HCT116 (cell line): ENCODE measurements at regions not wholly inside any gene's neighbourhood (a gene's known extent, or its start where the extent isn't known, plus 50 kb on each side); places are given as distances from the start of the nearest gene placed in this dataset.
"Not testable (repeated sequence)": the region's sequence is repeated elsewhere in the genome, so short reads cannot be mapped to it uniquely, and the experiment has no call there.

Source experiments
- ATAC-seq: fragments of 200-7000 bp; cut with Tn5 transposase; 2 replicates; pipeline ENCODE4 v1.9.1; 2020; ENCODE audit warnings: mild to moderate bottlenecking, moderate library complexity
- BruUV-seq: library from RNA; stranded (reverse); fragments of 400-500 nt; replicated peaks from 2 replicates; lab custom pipeline; 2021; lab: Mats Ljungman, UMichigan
- CTCF ChIA-PET: fragments of 300-600 bp; sonication (Branson Sonifier 250); formaldehyde crosslinking; loops from one replicate; lab custom pipeline; 2021; ENCODE audit warnings: antibody characterized with exemption; lab: Charles Lee
- POLR2A ChIA-PET: fragments of 300-600, 350-600 bp; sonication (Branson Sonifier 250); formaldehyde crosslinking; loops from one replicate; lab custom pipeline; 2021; ENCODE audit warnings: antibody characterized with exemption; lab: Charles Lee
- RAD21 ChIA-PET, 2 experiments: fragments of 300-600 bp; sonication (Branson Sonifier 250); formaldehyde crosslinking; loops; one replicate each; lab custom pipeline; 2023; ENCODE audit warnings: low total read pairs in 2 of 2; ENCODE audit not compliant: uncharacterized antibody in 2 of 2, unreplicated experiment in 2 of 2, low non-redundant PET in 1 of 2; lab: Charles Lee
- DNase-seq: peaks from one replicate; pipeline ENCODE4 v3.0.0-alpha.2; 2010; ENCODE audit warnings: low read depth, low spot score
- H2AFZ ChIP-seq: fragments of 200-600 bp; shearing (Covaris generic), sonication (generic); 2 replicates; pipeline ENCODE4 v1.6.1; 2017; ENCODE audit warnings: low read depth, mixed run types, mixed read lengths, antibody characterized with exemption, low read length; ENCODE audit not compliant: poor library complexity, severe bottlenecking
- H3K27ac ChIP-seq: 2 replicates; pipeline ENCODE4 v1.5.1; 2012; ENCODE audit warnings: low read depth, low read length
- H3K27me3 ChIP-seq: fragments of 200-600 bp; sonication (generic); 2 replicates; pipeline ENCODE4 v1.6.1; 2016; ENCODE audit warnings: mixed run types, low read length, mixed read lengths; ENCODE audit not compliant: insufficient read depth
- H3K36me3 ChIP-seq, 2 experiments: fragments of 200-500 bp in 1 of 2; fragments of 200-600 bp in 1 of 2; sonication (Bioruptor generic) in 1 of 2; sonication (generic) in 1 of 2; 2 replicates each; pipeline versions ENCODE4 v1.5.1 to v1.6.1; 2014 to 2016; ENCODE audit warnings: low read length in 2 of 2, inconsistent platforms in 1 of 2, mixed read lengths in 1 of 2, mixed run types in 1 of 2; ENCODE audit not compliant: insufficient read depth in 2 of 2, control insufficient read depth in 1 of 2
- H3K4me1 ChIP-seq, 2 experiments: fragments of 200-600 bp in 1 of 2; sonication (generic) in 1 of 2; 2 replicates each; pipeline versions ENCODE4 v1.5.1 to v1.6.1; 2012 to 2017; ENCODE audit warnings: low read length in 2 of 2, inconsistent platforms in 1 of 2, mild to moderate bottlenecking in 1 of 2, mixed read lengths in 1 of 2, mixed run types in 1 of 2, moderate library complexity in 1 of 2; ENCODE audit not compliant: insufficient read depth in 2 of 2, control insufficient read depth in 1 of 2
- H3K4me2 ChIP-seq: fragments of 200-600 bp; sonication (generic); 2 replicates; pipeline ENCODE4 v1.6.1; 2017; ENCODE audit warnings: mixed run types, low read length, mixed read lengths
- H3K4me3 ChIP-seq, 2 experiments: fragments of 200-600 bp in 1 of 2; sonication (generic) in 1 of 2; replicated peaks in 1 of 2; 2 replicates each; pipeline ENCODE4 v1.5.1; 2011 to 2016; ENCODE audit warnings: low read length in 2 of 2, control low read depth in 1 of 2, low read depth in 1 of 2, mild to moderate bottlenecking in 1 of 2, mixed read lengths in 1 of 2, mixed run types in 1 of 2
- H3K79me2 ChIP-seq: fragments of 200-600 bp; sonication (generic); 2 replicates; pipeline ENCODE4 v1.6.1; 2017; ENCODE audit warnings: mild to moderate bottlenecking, mixed run types, low read length, moderate library complexity, mixed read lengths; ENCODE audit not compliant: insufficient read depth
- H3K9ac ChIP-seq: fragments of 200-600 bp; sonication (generic); 2 replicates; pipeline ENCODE4 v1.6.1; 2016; ENCODE audit warnings: low read length, mixed read lengths
- H3K9me2 ChIP-seq: fragments of 200-600 bp; sonication (generic), shearing (Covaris generic); 2 replicates; pipeline ENCODE4 v1.6.1; 2017; ENCODE audit warnings: mixed run types, mild to moderate bottlenecking, moderate library complexity; ENCODE audit not compliant: insufficient read depth
- H3K9me3 ChIP-seq, 2 experiments: fragments of 200-500 bp in 1 of 2; fragments of 200-600 bp in 1 of 2; sonication (Bioruptor generic) in 1 of 2; sonication (generic) in 1 of 2; 2 replicates each; pipeline ENCODE4 v1.6.1; 2014 to 2017; ENCODE audit warnings: low read length in 2 of 2, mixed read lengths in 2 of 2, inconsistent platforms in 1 of 2, low read depth in 1 of 2, mild to moderate bottlenecking in 1 of 2, mixed run types in 1 of 2, moderate library complexity in 1 of 2; ENCODE audit not compliant: control insufficient read depth in 1 of 2, insufficient read depth in 1 of 2
- H4K20me1 ChIP-seq: fragments of 200-600 bp; sonication (generic), shearing (Covaris generic); 2 replicates; pipeline ENCODE4 v1.6.1; 2017; ENCODE audit warnings: mixed run types, mild to moderate bottlenecking, moderate library complexity; ENCODE audit not compliant: insufficient read depth
- RAD21 ChIP-seq: IDR thresholded peaks from 2 replicates; pipeline ENCODE4 v1.6.1; 2012; ENCODE audit warnings: low read depth, mild to moderate bottlenecking
- intact Hi-C: fragments of 100-400 bp; cut with micrococcal nuclease; formaldehyde crosslinking; loops from 2 replicates; pipeline ENCODE4 v1.10.0; 2022
- TF ChIP-seq, protein P1 (sequence below), 3 experiments: fragments of 200-600 bp in 1 of 3; sonication (generic) in 1 of 3; IDR thresholded peaks in 2 of 3; conservative IDR thresholded peaks in 1 of 3; 2 replicates each; pipeline ENCODE4 v1.5.1; 2012 to 2017; ENCODE audit warnings: low read depth in 2 of 3, low read length in 2 of 3, antibody characterized with exemption in 1 of 3, borderline replicate concordance in 1 of 3, control low read depth in 1 of 3, mild to moderate bottlenecking in 1 of 3, mixed read lengths in 1 of 3, mixed run types in 1 of 3, moderate library complexity in 1 of 3; ENCODE audit not compliant: insufficient read depth in 1 of 3

- H3K4me2 ChIP-seq, POLR2A ChIA-PET, H3K27ac ChIP-seq, BruUV-seq, H4K20me1 ChIP-seq, H3K4me1 ChIP-seq, H3K27me3 ChIP-seq, RAD21 ChIA-PET, DNase-seq, H3K9me3 ChIP-seq, H3K4me3 ChIP-seq, H3K9ac ChIP-seq, H2AFZ ChIP-seq, H3K36me3 ChIP-seq, CTCF ChIA-PET, intact Hi-C loops, H3K9me2 ChIP-seq, ATAC-seq, H3K79me2 ChIP-seq: not testable (repeated sequence)
- TF ChIP-seq RAD21: peak; percentile 10; the same call in 1 of the 2 replicates
- TF ChIP-seq, protein P1, sequence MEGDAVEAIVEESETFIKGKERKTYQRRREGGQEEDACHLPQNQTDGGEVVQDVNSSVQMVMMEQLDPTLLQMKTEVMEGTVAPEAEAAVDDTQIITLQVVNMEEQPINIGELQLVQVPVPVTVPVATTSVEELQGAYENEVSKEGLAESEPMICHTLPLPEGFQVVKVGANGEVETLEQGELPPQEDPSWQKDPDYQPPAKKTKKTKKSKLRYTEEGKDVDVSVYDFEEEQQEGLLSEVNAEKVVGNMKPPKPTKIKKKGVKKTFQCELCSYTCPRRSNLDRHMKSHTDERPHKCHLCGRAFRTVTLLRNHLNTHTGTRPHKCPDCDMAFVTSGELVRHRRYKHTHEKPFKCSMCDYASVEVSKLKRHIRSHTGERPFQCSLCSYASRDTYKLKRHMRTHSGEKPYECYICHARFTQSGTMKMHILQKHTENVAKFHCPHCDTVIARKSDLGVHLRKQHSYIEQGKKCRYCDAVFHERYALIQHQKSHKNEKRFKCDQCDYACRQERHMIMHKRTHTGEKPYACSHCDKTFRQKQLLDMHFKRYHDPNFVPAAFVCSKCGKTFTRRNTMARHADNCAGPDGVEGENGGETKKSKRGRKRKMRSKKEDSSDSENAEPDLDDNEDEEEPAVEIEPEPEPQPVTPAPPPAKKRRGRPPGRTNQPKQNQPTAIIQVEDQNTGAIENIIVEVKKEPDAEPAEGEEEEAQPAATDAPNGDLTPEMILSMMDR (IDR thresholded peaks at IDR 0.05 in 2 of 3, conservative IDR thresholded peaks at IDR 0.05 in 1 of 3; ENCODE audit: borderline replicate concordance in 1 of 3, insufficient read depth in 1 of 3, low read depth in 2 of 3, low read length in 2 of 3): peak in 2 of 3 experiments; percentile 11 to 12; a peak in 1 of 6 replicates
Measured at GRCh38 chr17:45563283-45563682, 72.8 kb upstream of the PLEKHM1 start.

GRCh38 chr17:45568275-45568674, 77.8 kb upstream of the PLEKHM1 start:
- H3K4me1 ChIP-seq, RAD21 ChIA-PET, H3K79me2 ChIP-seq, H3K9me2 ChIP-seq, intact Hi-C loops, H3K27ac ChIP-seq, H4K20me1 ChIP-seq, POLR2A ChIA-PET, H3K9ac ChIP-seq, H3K4me2 ChIP-seq, BruUV-seq, H3K27me3 ChIP-seq, H2AFZ ChIP-seq, DNase-seq, CTCF ChIA-PET, ATAC-seq, H3K9me3 ChIP-seq, H3K4me3 ChIP-seq, H3K36me3 ChIP-seq: not testable (repeated sequence)

DNA sequence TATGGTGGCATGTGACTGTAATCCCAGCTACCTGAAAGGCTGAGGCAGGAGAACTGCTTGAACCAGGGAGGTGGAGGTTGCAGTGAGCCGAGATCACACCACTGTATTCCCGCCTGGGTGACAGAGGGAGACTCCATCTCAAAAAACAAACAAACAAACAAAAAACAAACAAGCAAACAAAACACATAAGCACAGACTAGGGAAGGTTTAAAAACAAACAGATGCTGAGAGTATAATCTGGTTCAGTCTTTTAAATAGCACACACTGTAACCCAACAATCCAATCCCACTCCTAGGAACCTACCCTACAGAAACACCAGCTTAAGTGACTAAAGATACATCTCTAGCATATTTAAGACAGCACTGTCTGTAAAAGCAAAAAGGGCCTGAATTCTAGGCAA, 82.8 kb upstream of the PLEKHM1 start:
- H4K20me1 ChIP-seq, POLR2A ChIA-PET: not testable (repeated sequence)

More for the DNA sequence above, 82.8 kb upstream of the PLEKHM1 start:
- CTCF ChIA-PET, H3K9me3 ChIP-seq, H3K9me2 ChIP-seq, intact Hi-C loops, H3K4me1 ChIP-seq, H3K9ac ChIP-seq, RAD21 ChIA-PET, H3K4me3 ChIP-seq, H2AFZ ChIP-seq, H3K27ac ChIP-seq, DNase-seq, H3K27me3 ChIP-seq, H3K4me2 ChIP-seq, ATAC-seq, H3K36me3 ChIP-seq, BruUV-seq: not testable (repeated sequence)
- peaks cover 48% of the 10 kb centered on the region for H3K79me2 ChIP-seq
